ENCODE measurements at regions not wholly inside any gene's neighbourhood (a gene's known extent, or its start where the extent isn't known, plus 50 kb on each side); places are given as distances from the start of the nearest gene placed in this dataset.

GRCh38 chr5:152113401-152113800 is 188.8 kb upstream of the GLRA1 start:
- no peak for TF ChIP-seq POLR2A (IDR thresholded peaks at IDR 0.05)
- TF ChIP-seq CTCF (IDR thresholded peaks at IDR 0.05): no peak
- TF ChIP-seq EP300 (IDR thresholded peaks at IDR 0.05): no peak

Data from tibial nerve (tissue), 4 donors.